HG02970 (cell line): ENCODE measurements at regions not wholly inside any gene's neighbourhood (a gene's known extent, or its start where the extent isn't known, plus 50 kb on each side); places are given as distances from the start of the nearest gene placed in this dataset.
"Not testable (repeated sequence)": the region's sequence is repeated elsewhere in the genome, so short reads cannot be mapped to it uniquely, and the experiment has no call there.

Experiments
- ATAC-seq: cut with Tn5 transposase; IDR thresholded peaks from one replicate; pipeline ENCODE4 v1.9.1; 2021; ENCODE audit warnings: mild to moderate bottlenecking, moderate library complexity, moderate number of reproducible peaks; ENCODE audit not compliant: unreplicated experiment, low FRiP score

- no peak for ATAC-seq
Measured at GRCh38 chr9:7489036-7489435, 310.5 kb downstream of the DMAC1 start.

DNA sequence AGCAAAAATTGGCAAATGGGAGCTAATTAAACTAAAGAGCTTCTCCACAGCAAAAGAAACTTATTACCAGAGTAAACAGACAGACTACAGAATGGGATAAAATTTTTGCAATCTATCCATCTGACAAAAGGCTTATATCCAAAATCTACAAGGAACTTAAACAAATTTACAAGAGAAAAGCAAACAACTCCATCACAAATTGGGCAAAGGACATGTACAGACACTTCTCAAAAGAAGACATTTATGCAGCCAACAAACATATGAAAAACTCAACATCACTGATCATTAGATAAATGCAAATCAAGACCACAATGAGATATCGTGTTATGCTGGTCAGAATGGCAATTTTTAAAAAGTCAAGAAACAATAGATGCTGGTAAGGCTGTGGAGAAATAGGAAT, 315.6 kb downstream of the DMAC1 start:
- not testable (repeated sequence) for ATAC-seq

- no peak for ATAC-seq
Measured at GRCh38 chr9:7481570-7481969, 318.0 kb downstream of the DMAC1 start.

- no peak for ATAC-seq
Measured at GRCh38 chr9:7479300-7479699, 320.3 kb downstream of the DMAC1 start.

- ATAC-seq: no peak
Measured at GRCh38 chr9:7478646-7479045, 320.9 kb downstream of the DMAC1 start.

DNA sequence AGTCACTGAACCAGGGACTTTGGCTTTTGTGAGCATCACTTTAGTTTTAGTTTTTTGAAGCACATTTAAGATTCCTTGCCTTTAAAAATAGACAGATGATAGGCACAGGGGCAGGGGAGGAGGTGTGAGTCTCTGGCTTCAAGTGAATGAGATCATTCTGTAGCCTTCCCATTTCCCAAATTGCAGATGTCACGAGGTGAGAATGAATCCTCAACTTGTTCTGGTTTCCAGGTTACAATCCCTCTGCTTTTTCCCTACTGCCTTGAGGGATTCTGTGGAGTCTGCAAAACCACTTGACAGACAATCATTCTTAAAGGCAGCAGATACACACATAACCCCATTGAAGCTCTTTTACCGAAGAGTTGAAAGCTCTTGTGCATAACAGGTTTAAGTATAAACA, 332.4 kb downstream of the DMAC1 start:
- no peak for ATAC-seq

GRCh38 chr9:7461791-7462190, 337.8 kb downstream of the DMAC1 start:
- ATAC-seq: no peak

GRCh38 chr9:7456793-7457530, 342.6 kb downstream of the DMAC1 start:
- no peak for ATAC-seq

DNA sequence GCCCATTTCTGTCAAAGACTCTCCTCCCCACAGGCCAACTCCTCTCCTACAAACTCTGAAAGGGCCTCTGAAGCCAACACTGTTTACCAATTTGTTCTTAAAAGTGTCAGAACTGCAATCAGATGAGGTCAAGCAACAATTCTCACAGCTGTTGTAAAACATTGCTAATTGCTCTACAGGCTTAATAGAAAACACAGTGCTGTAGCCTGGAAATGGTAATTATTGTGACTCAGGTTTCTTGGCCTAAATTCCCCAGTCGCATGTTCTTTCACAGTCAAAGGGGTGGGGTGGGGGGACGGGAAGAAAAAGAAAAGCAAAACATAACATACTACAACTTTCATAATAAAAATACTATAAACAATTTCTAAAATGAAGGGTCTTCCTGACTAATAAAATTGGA, 343.2 kb downstream of the DMAC1 start:
- no peak for ATAC-seq

GRCh38 chr9:7454624-7455023, 345.0 kb downstream of the DMAC1 start:
- no peak for ATAC-seq

DNA sequence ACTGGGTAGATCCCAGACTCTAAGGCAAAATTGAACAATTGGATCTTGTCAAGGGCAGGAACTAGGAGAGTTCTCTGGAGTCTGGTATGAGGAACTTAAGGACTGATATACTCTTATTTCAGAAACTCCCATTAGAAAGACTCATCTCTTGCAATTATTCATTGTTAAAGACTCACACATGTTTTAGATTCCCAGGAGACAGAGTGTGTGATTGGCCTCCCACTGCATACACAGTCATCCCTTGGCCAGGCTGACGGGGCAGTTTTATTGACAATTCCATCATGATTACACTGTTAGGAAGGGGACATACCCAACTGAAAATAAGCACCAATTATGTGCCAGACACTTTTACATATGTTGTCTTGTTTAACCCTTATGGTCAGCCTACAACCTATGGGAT, 347.2 kb downstream of the DMAC1 start:
- no peak for ATAC-seq

DNA sequence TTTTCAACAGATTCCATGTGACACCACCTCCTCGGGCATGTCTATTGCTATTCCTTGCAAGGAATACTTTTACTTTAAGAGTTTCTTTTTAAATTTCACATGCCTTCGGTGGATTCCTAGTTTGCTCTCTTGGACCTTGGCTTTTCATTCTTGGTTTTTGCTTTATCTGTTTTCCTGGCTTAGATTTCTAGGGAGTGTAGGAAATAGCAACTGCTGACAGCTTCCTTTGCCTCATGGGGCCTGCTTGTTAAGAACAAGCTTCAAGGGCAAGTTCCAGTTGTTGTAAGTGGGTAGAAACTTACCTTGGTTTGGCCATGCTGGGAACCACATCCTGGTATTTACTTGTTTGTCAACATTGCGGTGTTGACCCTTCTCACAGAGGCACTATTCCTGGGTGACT, 348.5 kb downstream of the DMAC1 start:
- ATAC-seq: no peak

GRCh38 chr9:7443541-7443940, 356.0 kb downstream of the DMAC1 start:
- no peak for ATAC-seq

DNA sequence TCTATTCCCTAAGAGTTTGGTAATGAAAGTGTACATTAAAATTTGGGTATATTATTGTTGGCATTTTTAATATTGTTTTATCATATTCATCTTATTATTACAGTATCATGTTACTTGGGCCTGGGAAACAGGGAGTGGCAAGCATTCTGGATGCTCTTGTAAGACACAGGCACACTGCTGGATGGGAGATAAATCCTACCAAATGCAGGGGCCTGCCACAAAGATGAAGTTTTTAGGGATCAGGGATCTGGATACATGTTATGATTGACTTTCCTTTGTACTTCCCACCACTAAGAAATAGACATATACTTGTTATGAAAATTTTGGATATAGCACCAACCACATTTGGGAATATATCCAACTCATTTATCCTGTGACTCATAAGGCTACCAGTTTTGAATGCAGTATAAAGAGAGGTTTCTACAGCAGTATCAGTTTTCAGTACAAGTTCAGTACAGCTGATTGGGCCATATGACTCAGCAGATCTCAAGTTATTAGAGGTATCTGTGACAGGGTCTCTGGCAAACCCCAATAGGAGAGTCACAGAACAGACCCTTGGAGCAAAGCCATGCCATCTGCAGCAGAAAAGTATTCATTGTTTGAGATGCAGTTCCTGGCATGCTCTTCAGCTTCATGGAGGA, 360.1 kb downstream of the DMAC1 start:
- no peak for ATAC-seq

- ATAC-seq: no peak
Measured at GRCh38 chr9:7436754-7437153, 362.8 kb downstream of the DMAC1 start.

GRCh38 chr9:7433508-7434292, 365.9 kb downstream of the DMAC1 start:
- ATAC-seq: no peak

DNA sequence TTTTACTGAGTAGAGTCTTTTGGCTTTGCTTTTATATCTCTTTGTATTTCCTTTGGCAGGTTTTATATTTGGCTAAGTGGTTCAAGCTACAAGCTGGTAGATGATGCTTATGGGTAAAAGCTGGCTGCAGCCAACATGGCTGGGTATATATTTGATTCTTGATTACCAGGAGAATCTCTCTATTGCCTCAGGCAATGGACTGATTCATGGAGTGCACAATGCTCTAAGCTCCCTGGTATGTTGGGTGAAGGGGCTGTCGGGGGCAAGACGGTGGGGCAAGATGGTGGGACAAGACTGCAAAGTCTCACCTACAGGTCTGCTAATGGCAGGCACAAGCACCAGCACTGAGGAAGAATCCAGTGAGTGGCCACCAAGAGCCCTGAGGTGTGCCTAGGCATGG, 366.6 kb downstream of the DMAC1 start:
- ATAC-seq: no peak

DNA sequence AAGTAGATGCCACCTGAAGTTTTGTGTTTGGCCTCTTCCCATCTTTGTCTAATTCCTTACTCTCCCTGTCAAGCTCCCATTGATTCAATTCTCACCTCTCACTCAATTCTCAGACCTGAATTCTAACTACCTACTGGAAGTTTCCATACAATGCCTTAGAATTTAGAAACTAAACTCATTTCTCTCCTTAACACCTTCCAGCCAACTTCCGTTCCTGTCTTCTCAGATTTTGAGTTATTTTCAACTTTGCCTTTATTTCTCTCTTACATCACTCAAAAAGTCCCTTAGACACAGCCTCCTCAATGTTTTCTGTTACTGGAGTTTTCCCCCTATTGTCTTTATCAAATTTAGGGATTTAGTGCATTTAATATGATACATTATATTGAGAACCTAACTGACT, 382.2 kb downstream of the DMAC1 start:
- ATAC-seq: not testable (repeated sequence)

DNA sequence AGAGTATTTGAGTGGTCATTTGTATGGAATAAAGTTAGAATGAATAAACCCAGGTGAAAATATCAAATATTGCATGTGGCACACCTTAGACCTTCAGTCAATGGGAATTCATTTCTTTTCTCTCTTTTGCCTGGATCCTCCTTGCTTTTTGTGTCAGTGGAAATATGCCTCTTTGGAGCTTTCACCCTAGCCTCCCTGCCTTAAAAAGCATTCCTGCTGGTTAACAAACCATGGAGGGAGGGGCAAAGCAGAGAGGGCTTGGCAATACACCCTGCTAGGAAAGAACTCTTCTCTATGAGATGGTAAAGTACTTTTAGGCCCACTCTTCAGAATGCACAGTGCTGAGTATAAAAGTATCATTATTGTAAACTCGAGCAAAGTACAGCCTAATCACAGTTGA, 383.7 kb downstream of the DMAC1 start:
- ATAC-seq: no peak

GRCh38 chr9:7408845-7409244, 390.7 kb downstream of the DMAC1 start:
- ATAC-seq: no peak

GRCh38 chr9:7407246-7407645, 392.3 kb downstream of the DMAC1 start:
- no peak for ATAC-seq
